Ammon's horn (tissue), 1 donor: ENCODE measurements at regions not wholly inside any gene's neighbourhood (a gene's known extent, or its start where the extent isn't known, plus 50 kb on each side); places are given as distances from the start of the nearest gene placed in this dataset.

Source experiments
- DNase-seq: peaks from one replicate; pipeline ENCODE4 v3.0.0-alpha.2; 2016; ENCODE audit warnings: low spot score

DNA sequence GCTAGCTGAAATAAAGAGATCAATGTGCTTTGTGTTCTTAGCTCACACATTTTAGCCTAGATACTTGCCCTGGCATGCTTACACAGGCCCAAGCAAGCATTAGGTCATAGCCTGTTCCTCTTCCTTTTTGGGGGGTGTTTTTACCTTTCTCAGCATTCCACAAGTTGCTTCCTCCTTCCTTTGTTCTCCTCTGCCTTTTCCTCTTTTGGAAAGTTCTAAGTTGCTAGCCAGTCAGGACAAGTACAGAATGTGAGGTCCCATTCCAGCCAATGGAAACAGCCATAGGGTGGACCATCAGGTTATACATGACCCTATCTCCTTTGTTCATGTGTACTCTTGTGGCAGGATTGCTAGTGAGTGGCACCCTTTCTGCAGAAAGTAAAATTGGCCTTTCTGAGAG, 154.9 kb downstream of the RASSF9 start:
- DNase-seq = no peak

DNA sequence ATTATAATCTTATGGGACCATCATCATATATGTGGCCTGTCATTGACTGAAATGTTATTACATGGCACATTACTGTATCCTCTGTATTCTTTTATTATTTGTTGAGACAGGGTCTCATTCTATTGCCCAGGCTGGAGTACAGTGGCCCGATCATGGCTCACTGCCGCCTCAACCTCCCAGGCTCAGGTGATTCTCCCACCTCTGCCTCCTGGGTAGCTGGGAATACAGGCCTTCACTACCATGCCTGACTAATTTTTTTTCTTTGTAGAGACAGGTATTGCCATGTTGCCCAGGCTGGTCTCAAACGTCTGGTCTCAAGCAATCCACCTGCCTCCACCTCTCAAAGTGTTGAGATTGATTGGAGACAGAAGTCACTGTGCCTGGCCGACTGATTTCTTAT, 153.2 kb downstream of the RASSF9 start:
- no peak for DNase-seq

DNA sequence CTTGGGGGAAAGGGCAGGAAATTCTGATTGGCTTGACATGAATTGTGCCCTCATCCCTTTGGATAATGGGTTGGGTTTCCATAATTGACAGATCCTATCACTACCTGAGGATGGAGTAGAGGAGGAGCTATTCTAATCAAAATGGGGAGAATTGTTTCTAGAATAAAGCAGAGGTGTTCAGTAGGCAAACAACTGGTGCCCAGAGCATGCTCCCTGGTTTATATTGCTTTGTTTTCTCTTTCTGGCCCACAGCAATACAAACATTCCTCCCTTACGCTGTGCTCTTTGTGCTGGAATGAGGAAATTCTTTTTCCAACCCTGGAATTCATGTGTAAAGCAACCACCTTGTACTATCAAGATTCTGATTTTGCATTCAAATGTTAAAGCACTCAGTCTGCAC, 147.4 kb downstream of the RASSF9 start:
- no peak for DNase-seq

- DNase-seq = no peak
These were observed 146.1 kb downstream of the RASSF9 start for GRCh38 chr12:85690146-85690545.

- no peak for DNase-seq
These were observed 143.0 kb downstream of the RASSF9 start for GRCh38 chr12:85693093-85693665.

- DNase-seq = no peak
These were observed 141.0 kb downstream of the RASSF9 start for GRCh38 chr12:85695097-85695715.

- no peak for DNase-seq
These were observed 139.2 kb downstream of the RASSF9 start for GRCh38 chr12:85697003-85697402.

GRCh38 chr12:85698937-85699336, 137.3 kb downstream of the RASSF9 start:
- DNase-seq = no peak

DNA sequence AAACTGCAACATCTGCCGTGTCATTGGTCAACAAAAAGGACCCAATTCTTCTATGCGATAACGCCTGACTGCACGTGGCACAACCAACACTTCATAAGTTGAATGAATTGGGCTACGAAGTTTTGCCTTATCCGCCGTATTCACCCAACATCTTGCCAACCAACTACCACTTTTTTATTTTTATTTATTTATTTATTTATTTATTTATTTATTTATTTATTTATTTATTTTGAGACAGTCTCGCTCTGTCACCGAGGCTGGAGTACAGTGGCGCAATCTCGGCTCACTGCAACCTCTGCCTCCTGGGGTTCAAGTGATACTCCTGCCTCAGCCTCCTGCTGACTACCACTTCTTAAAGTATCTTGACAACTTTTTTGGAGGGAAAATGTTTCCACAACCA, 127.4 kb downstream of the RASSF9 start:
- DNase-seq = no peak

DNA sequence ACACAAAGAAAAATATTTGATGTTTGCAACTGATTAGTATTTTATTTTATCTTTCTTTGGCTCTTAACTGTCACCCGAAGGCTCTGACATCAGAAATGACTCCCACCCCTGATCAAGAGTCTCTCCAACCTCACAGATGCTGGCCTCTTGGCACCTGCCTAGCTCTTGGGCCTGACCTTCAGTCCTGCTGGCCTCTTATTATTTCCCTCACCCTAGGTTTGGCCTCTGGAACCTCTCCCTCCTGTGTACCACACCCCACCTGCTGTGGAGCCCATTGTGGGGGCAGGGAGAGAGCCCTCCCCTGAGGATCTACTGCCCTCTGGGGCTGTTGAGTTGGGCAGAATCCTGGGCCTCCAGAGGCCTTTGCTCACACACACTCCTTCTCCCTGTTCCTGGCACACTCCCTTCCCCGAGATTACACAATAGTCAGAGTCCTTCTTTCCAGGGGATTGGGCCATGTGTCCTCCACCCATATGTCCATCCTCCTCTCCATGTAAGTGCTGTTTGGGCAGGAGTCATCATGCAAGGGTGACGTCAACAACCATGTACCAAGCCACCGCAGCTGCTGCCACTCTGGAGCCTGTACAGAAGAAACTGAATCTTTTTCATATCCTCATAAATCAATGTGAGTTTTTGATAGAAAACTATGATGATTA, 124.3 kb downstream of the RASSF9 start:
- DNase-seq = no peak

DNA sequence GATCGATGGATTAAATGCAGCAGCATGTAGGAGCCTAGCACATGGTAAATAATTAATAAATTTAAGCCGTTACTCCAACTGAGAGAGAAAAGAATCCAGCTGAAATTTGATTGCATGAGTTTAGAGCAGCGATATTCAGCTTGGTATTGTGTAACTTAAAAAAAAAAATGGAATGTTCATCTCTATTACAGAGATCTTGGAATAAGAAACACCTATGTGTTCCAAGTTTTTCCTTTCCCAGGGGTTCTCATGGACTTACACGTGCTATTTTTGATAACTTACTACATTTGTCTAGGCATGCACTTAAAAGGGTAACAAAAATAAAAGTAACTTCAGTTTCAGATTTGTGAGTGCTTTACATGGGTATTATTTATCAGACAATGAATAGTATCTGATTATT, 122.8 kb downstream of the RASSF9 start:
- no peak for DNase-seq

- no peak for DNase-seq
These were observed 121.8 kb downstream of the RASSF9 start for GRCh38 chr12:85714425-85714824.

GRCh38 chr12:85720308-85721033, 115.7 kb downstream of the RASSF9 start:
- no peak for DNase-seq

DNA sequence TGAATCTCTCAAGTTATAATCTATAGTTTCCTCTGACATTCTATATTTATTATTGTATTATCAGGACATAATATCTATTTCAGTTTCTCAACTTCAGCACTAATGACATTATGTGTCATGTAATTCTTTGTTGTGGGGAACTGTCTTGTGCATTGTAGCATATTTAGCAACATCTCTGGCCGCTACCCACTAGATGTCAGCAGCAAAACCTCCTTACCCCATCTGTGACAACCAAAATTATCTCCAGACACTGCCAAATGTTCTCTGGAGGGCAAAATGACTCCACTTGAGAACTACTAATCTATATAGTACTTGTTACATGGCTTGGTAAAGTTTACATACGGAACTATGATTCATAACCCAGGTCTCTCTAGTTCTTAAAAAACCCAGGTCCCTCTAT, 110.2 kb downstream of the RASSF9 start:
- peak; percentile 12 for DNase-seq

- no peak for DNase-seq
These were observed 102.9 kb downstream of the RASSF9 start for GRCh38 chr12:85733221-85733840.

GRCh38 chr12:85733984-85734383, 102.2 kb downstream of the RASSF9 start:
- no peak for DNase-seq

GRCh38 chr12:85740186-85740585, 96.0 kb downstream of the RASSF9 start:
- DNase-seq = no peak

- no peak for DNase-seq
These were observed 95.2 kb downstream of the RASSF9 start for GRCh38 chr12:85741046-85741445.

DNA sequence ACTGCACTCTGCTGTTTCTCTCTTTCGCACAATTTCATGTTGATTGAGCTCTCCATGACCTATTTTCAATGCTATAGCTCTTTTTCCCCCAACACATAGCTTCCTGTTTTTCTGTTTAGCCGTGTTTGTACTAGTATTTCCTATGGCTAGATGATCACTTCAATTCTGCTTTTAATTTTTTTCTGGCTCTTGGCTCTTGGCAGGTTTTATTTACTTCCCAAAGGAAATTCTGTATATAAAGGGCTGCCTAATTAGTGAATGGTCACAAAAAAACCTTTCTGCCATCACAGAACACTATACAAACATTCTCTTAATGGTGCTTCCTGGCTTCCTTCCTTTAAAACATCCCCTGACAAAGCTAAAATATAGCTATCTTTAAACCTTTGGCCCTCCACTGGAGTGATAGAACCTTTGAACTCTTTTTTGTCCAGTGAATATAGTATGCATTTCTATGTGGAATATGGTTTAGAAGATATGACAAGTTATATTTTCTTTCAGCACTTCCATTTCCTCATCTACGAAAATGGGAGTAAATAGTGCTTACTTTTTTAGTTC, 88.2 kb downstream of the RASSF9 start:
- DNase-seq = no peak
